ENCODE measurements at regions not wholly inside any gene's neighbourhood (a gene's known extent, or its start where the extent isn't known, plus 50 kb on each side); places are given as distances from the start of the nearest gene placed in this dataset.
A peak's percentile ranks its signal among the peaks of the same experiment; 100 is the strongest.

DNA sequence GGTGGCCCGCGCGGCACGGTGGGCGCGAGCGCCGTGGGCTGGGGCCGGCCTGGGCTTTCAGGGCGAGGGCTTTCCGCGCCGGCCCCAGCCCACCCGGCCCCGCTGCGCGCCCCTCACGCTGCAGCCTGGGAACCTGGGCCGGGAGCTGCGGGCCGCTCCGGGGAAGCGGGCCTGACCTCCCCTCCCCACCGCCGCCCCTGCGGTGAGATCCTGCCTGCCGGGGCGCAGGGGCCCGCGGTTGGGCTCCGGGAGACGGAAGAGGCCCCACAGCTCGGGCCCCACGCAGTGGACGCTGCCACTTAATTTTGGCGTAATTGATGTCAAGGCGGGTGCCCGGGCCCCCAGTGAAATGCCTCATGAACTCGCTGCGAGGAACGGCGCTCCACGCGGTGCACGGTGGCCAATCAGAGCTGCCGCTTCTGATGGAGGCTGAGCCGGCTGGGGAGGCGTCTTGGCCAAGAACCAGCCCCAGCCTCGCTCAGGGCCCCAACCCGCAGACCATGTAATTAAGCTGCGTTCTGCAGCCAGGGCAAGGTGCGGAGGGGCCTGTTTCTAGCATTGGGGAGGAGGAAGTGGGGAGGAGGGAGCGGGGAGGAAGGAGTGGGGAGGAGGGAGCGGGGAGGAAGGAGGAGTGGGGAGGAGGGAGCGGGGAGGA lies 96.1 kb upstream of the BHLHE23 start:
- Histone ChIP-seq H3K36me3 (no peaks in the 10 kb centered on the region), H3K4me3 (peak overlapping the region; percentile 66 to 71 (median 68)), H3K27me3 (peaks cover 2 to 37% of the 10 kb centered on the region in 2 donors), H3K27ac (peak overlapping the region in 1 of 2 donors; percentile 78), H3K9me3 (peaks cover 1 to 2% of the 10 kb centered on the region in 2 donors), H3K4me1 (no peaks in the 10 kb centered on the region)
- DNase-seq (ENCODE audit: low spot score in 2 of 2), result no peak
- TF ChIP-seq POLR2AphosphoS5 (IDR thresholded peaks at IDR 0.05) (no peak), CTCF (IDR thresholded peaks at IDR 0.05) (no peak), POLR2A (IDR thresholded peaks at IDR 0.05) (no peak)
- intact Hi-C loops (cut with DNase I; ENCODE audit: low total_unique reads), result no loop called here

GRCh38 chr20:63101781-63102720 lies 95.3 kb upstream of the BHLHE23 start:
- TF ChIP-seq POLR2AphosphoS5 (IDR thresholded peaks at IDR 0.05) (no peak), POLR2A (IDR thresholded peaks at IDR 0.05) (no peak), CTCF (IDR thresholded peaks at IDR 0.05) (no peak)
- DNase-seq (ENCODE audit: low spot score in 2 of 2), result no peak
- Histone ChIP-seq H3K27me3 (peaks cover 2 to 40% of the 10 kb centered on the region in 2 donors), H3K27ac (peak overlapping the region in 1 of 2 donors; percentile 78), H3K4me1 (no peaks in the 10 kb centered on the region), H3K9me3 (no peaks in the 10 kb centered on the region), H3K4me3 (peak overlapping the region; percentile 66 to 71 (median 68)), H3K36me3 (no peaks in the 10 kb centered on the region)
- intact Hi-C loops (cut with DNase I; ENCODE audit: low total_unique reads), result no loop called here

- no peak for TF ChIP-seq POLR2AphosphoS5 (IDR thresholded peaks at IDR 0.05)
- no peak for TF ChIP-seq POLR2A (IDR thresholded peaks at IDR 0.05)
- no peak for TF ChIP-seq CTCF (IDR thresholded peaks at IDR 0.05)
- H3K27ac ChIP-seq, result no peak overlapping the region
- peak in 1 of 2 donors; percentile 48 for DNase-seq (ENCODE audit: low spot score in 2 of 2)
- peaks cover 2 to 50% of the 10 kb centered on the region in 2 donors for H3K27me3 ChIP-seq
- intact Hi-C loops (cut with DNase I; ENCODE audit: low total_unique reads), result no loop called here
- no peak overlapping the region for H3K4me3 ChIP-seq
- H3K4me1 ChIP-seq, result no peaks in the 10 kb centered on the region
- H3K36me3 ChIP-seq, result no peaks in the 10 kb centered on the region
- H3K9me3 ChIP-seq, result no peaks in the 10 kb centered on the region
Observed at GRCh38 chr20:63100926-63101699, 94.3 kb upstream of the BHLHE23 start.

GRCh38 chr20:63100174-63100925 lies 93.6 kb upstream of the BHLHE23 start:
- intact Hi-C loops (cut with DNase I; ENCODE audit: low total_unique reads), result no loop called here
- peak in 1 of 2 donors; percentile 25 for DNase-seq (ENCODE audit: low spot score in 2 of 2)
- Histone ChIP-seq H3K27me3 (peaks cover 2 to 57% of the 10 kb centered on the region in 2 donors), H3K36me3 (no peaks in the 10 kb centered on the region), H3K9me3 (no peaks in the 10 kb centered on the region), H3K27ac (no peak overlapping the region), H3K4me1 (no peaks in the 10 kb centered on the region), H3K4me3 (no peak overlapping the region)
- TF ChIP-seq CTCF (IDR thresholded peaks at IDR 0.05) (no peak), POLR2A (IDR thresholded peaks at IDR 0.05) (no peak), POLR2AphosphoS5 (IDR thresholded peaks at IDR 0.05) (no peak)
